Stomach (tissue), 4 donors: ENCODE measurements at regions not wholly inside any gene's neighbourhood (a gene's known extent, or its start where the extent isn't known, plus 50 kb on each side); places are given as distances from the start of the nearest gene placed in this dataset.

ENCODE experiments used
- EP300 ChIP-seq: sonication (generic); formaldehyde crosslinking; IDR thresholded peaks from one replicate; pipeline ENCODE4 v1.6.1; 2017; ENCODE audit warnings: antibody characterized with exemption
- POLR2A ChIP-seq, 4 donors: fragments of 450-650 bp; IDR thresholded peaks; one replicate each; pipeline ENCODE4 v1.6.1; 2016; ENCODE audit warnings: antibody characterized with exemption in 4 of 4, control low read depth in 2 of 4, mild to moderate bottlenecking in 1 of 4, moderate library complexity in 1 of 4
- POLR2AphosphoS5 ChIP-seq, 3 donors: sonication (generic); formaldehyde crosslinking; IDR thresholded peaks; one replicate each; pipeline ENCODE4 v1.6.1; 2016; ENCODE audit warnings: antibody characterized with exemption in 3 of 3
- TF ChIP-seq, protein P1 (sequence below), 7 experiments: fragments of 450-650 bp in 4 of 7; fragments of 200-600 bp in 3 of 7; sonication (generic) in 3 of 7; IDR thresholded peaks; one replicate each; pipeline ENCODE4 v1.5.1; 2016 to 2019; ENCODE audit warnings: antibody characterized with exemption in 7 of 7, control low read depth in 2 of 7, mild to moderate bottlenecking in 1 of 7

GRCh38 chr5:74216012-74216411 lies 424.5 kb downstream of the ENC1 start:
- TF ChIP-seq, protein P1, sequence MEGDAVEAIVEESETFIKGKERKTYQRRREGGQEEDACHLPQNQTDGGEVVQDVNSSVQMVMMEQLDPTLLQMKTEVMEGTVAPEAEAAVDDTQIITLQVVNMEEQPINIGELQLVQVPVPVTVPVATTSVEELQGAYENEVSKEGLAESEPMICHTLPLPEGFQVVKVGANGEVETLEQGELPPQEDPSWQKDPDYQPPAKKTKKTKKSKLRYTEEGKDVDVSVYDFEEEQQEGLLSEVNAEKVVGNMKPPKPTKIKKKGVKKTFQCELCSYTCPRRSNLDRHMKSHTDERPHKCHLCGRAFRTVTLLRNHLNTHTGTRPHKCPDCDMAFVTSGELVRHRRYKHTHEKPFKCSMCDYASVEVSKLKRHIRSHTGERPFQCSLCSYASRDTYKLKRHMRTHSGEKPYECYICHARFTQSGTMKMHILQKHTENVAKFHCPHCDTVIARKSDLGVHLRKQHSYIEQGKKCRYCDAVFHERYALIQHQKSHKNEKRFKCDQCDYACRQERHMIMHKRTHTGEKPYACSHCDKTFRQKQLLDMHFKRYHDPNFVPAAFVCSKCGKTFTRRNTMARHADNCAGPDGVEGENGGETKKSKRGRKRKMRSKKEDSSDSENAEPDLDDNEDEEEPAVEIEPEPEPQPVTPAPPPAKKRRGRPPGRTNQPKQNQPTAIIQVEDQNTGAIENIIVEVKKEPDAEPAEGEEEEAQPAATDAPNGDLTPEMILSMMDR (IDR thresholded peaks at IDR 0.05) = no peak
- TF ChIP-seq POLR2AphosphoS5 (IDR thresholded peaks at IDR 0.05) (no peak), EP300 (no peak), POLR2A (IDR thresholded peaks at IDR 0.05) (no peak)
